ENCODE measurements at regions not wholly inside any gene's neighbourhood (a gene's known extent, or its start where the extent isn't known, plus 50 kb on each side); places are given as distances from the start of the nearest gene placed in this dataset.

DNA sequence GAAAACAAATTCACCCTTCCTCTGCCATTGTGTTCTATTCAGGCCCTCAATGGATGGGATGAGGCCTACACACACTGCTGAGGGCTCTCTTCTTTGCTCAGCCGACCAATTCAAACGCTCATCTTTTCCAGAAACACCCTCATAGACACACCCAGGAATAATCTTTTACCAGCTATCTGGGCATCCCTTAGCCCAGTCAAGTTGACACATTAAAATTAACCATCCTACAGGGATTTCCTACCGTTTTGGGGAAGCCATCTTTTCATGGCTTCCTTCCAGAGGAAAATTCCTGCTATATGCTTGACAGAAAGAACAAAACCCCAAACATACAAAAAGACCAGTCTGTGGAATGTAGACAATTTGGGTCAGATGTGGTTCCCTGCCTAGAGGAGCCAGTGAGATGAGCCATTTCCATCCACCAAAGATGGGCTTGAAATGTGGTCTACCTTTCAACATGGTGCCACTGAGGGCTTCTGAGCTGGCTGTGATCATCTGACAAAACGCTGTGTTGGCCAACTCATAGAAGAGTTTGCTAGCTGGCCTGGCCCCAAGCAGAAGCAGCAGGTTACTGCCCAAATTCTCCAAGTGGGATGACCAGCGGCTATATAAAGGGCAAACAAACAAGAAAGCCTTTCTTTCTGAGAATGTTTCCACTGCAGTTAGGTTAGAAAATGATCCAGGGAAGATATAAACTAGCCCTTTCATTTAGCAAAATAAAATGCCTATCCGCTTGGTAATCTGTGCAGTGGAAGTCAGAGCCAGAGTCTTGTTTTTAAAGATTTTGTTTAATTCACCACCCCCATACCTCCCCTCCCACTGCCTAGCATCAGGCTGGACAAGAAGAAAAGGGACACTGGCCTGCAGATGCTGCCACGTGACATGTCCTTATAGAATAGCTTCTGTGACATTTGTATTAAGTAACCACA lies 69.1 kb upstream of the MRPS6 start:
- FAIRE-seq (no peak), DNase-seq (ENCODE audit: low read depth, low spot score) (no peak)
- dilution Hi-C loops (cut with MboI; ENCODE audit: extremely low pct_ligation_motif_present, low sequenced_read_pairs) (no loop called here), intact Hi-C loops (cut with micrococcal nuclease) (no loop called here)
- Histone ChIP-seq H2AFZ (ENCODE audit: low read depth, low read length) (no peak overlapping the region), H3K27me3 (ENCODE audit: control insufficient read depth in 2 of 2, insufficient read depth in 2 of 2, low read length in 2 of 2) (peaks cover 5 to 6% of the 10 kb centered on the region in 2 experiments), H4K20me1 (replicated peaks; ENCODE audit: control insufficient read depth, extremely low read depth, insufficient read depth, low read length) (no peaks in the 10 kb centered on the region), H3K4me3 (replicated peaks in 1 of 3; ENCODE audit: insufficient read depth in 1 of 3, low read depth in 1 of 3, low read length in 3 of 3) (no peak overlapping the region), H3K9me1 (replicated peaks; ENCODE audit: control insufficient read depth, extremely low read depth, insufficient read depth, low read length) (no peaks in the 10 kb centered on the region), H3K79me2 (ENCODE audit: control insufficient read depth, insufficient read depth, low read length) (no peaks in the 10 kb centered on the region), H3K9me3 (replicated peaks; ENCODE audit: control insufficient read depth, insufficient read depth, low read length) (no peaks in the 10 kb centered on the region), H3K4me2 (ENCODE audit: insufficient read depth, low read length) (no peak overlapping the region), H3K27ac (ENCODE audit: insufficient read depth, low read depth, low read length) (no peak overlapping the region), H3K4me1 (ENCODE audit: control insufficient read depth, extremely low read depth, insufficient read depth, low read length) (no peaks in the 10 kb centered on the region), H3K36me3 (ENCODE audit: control insufficient read depth in 2 of 2, extremely low read depth in 1 of 2, insufficient read depth in 2 of 2, low read length in 2 of 2) (no peaks in the 10 kb centered on the region), H3K9ac (replicated peaks; ENCODE audit: extremely low read depth, insufficient read depth, low read length) (no peak overlapping the region)
- POLR2A ChIA-PET, result no interaction called here
- no TSS peak for BruUV-seq (replicated peaks)
- TF ChIP-seq POLR2A (IDR thresholded peaks at IDR 0.05; ENCODE audit: low read depth, low read length), result no peak
- no peak for TF ChIP-seq EZH2 (IDR thresholded peaks at IDR 0.05; ENCODE audit: borderline replicate concordance, low read depth, low read length, severe bottlenecking)
- TF ChIP-seq FOS (IDR thresholded peaks at IDR 0.05; ENCODE audit: borderline replicate concordance, insufficient read depth, low read length), result no peak
- CTCF ChIA-PET, result no interaction called here

DNA sequence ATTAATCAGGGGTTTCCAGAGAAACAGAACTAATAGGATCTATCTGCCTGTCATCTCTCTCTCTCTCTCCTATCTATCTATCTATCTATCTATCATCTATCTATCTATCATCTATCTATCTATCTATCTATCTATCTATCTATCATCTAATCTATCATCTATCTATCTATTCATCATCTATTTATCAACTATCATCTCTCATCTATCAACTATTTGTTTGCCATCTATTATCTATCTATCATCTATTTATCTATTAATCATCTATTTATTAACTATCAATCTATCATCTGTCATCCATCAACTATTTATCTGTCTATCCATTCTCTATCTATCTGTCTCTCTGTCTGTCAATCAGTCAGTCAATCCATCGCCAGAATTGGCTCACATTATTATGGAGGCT lies 70.0 kb upstream of the MRPS6 start:
- no peak overlapping the region for H2AFZ ChIP-seq (ENCODE audit: low read depth, low read length)
- no peaks in the 10 kb centered on the region for H3K4me1 ChIP-seq (ENCODE audit: control insufficient read depth, extremely low read depth, insufficient read depth, low read length)
- intact Hi-C loops (cut with micrococcal nuclease), result no loop called here
- H3K9me1 ChIP-seq (replicated peaks; ENCODE audit: control insufficient read depth, extremely low read depth, insufficient read depth, low read length), result no peaks in the 10 kb centered on the region
- FAIRE-seq (no peak), DNase-seq (ENCODE audit: low read depth, low spot score) (no peak)
- H4K20me1 ChIP-seq (replicated peaks; ENCODE audit: control insufficient read depth, extremely low read depth, insufficient read depth, low read length), result no peaks in the 10 kb centered on the region
- no peak overlapping the region for H3K4me2 ChIP-seq (ENCODE audit: insufficient read depth, low read length)
- no peaks in the 10 kb centered on the region for H3K9me3 ChIP-seq (replicated peaks; ENCODE audit: control insufficient read depth, insufficient read depth, low read length)
- H3K27me3 ChIP-seq (ENCODE audit: control insufficient read depth in 2 of 2, insufficient read depth in 2 of 2, low read length in 2 of 2), result peaks cover 5 to 6% of the 10 kb centered on the region in 2 experiments
- BruUV-seq (replicated peaks), result no TSS peak
- TF ChIP-seq JUN (IDR thresholded peaks at IDR 0.05; ENCODE audit: borderline replicate concordance, insufficient read depth, insufficient read length, low read depth), result no peak
- TF ChIP-seq FOS (IDR thresholded peaks at IDR 0.05; ENCODE audit: borderline replicate concordance, insufficient read depth, low read length), result no peak
- TF ChIP-seq, protein P1, sequence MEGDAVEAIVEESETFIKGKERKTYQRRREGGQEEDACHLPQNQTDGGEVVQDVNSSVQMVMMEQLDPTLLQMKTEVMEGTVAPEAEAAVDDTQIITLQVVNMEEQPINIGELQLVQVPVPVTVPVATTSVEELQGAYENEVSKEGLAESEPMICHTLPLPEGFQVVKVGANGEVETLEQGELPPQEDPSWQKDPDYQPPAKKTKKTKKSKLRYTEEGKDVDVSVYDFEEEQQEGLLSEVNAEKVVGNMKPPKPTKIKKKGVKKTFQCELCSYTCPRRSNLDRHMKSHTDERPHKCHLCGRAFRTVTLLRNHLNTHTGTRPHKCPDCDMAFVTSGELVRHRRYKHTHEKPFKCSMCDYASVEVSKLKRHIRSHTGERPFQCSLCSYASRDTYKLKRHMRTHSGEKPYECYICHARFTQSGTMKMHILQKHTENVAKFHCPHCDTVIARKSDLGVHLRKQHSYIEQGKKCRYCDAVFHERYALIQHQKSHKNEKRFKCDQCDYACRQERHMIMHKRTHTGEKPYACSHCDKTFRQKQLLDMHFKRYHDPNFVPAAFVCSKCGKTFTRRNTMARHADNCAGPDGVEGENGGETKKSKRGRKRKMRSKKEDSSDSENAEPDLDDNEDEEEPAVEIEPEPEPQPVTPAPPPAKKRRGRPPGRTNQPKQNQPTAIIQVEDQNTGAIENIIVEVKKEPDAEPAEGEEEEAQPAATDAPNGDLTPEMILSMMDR (IDR thresholded peaks at IDR 0.05; ENCODE audit: extremely low read depth in 1 of 2, insufficient read depth in 1 of 2, low read depth in 1 of 2, low read length in 2 of 2), result no peak
- TF ChIP-seq GATA2 (IDR thresholded peaks at IDR 0.05; ENCODE audit: insufficient read depth, insufficient read length, low read depth, low read length), result no peak
- TF ChIP-seq POLR2AphosphoS5 (IDR thresholded peaks at IDR 0.05; ENCODE audit: insufficient read depth, low read depth, low read length), result no peak
- TF ChIP-seq, protein P2, sequence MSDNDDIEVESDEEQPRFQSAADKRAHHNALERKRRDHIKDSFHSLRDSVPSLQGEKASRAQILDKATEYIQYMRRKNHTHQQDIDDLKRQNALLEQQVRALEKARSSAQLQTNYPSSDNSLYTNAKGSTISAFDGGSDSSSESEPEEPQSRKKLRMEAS (IDR thresholded peaks at IDR 0.05; ENCODE audit: insufficient read depth, insufficient read length), result no peak
- TF ChIP-seq EZH2 (IDR thresholded peaks at IDR 0.05; ENCODE audit: borderline replicate concordance, low read depth, low read length, severe bottlenecking), result no peak
- no peak for TF ChIP-seq MYC (IDR thresholded peaks at IDR 0.05; ENCODE audit: low read depth, low read length)
- TF ChIP-seq POLR2A (IDR thresholded peaks at IDR 0.05; ENCODE audit: low read depth, low read length), result no peak
- POLR2A ChIA-PET, result no interaction called here
- CTCF ChIA-PET, result no interaction called here
- no peak overlapping the region for H3K9ac ChIP-seq (replicated peaks; ENCODE audit: extremely low read depth, insufficient read depth, low read length)
- H3K27ac ChIP-seq (ENCODE audit: insufficient read depth, low read depth, low read length), result no peak overlapping the region
- no peaks in the 10 kb centered on the region for H3K79me2 ChIP-seq (ENCODE audit: control insufficient read depth, insufficient read depth, low read length)
- H3K36me3 ChIP-seq (ENCODE audit: control insufficient read depth in 2 of 2, extremely low read depth in 1 of 2, insufficient read depth in 2 of 2, low read length in 2 of 2), result no peaks in the 10 kb centered on the region
- dilution Hi-C loops (cut with MboI; ENCODE audit: extremely low pct_ligation_motif_present, low sequenced_read_pairs), result no loop called here
- no peak overlapping the region for H3K4me3 ChIP-seq (replicated peaks in 1 of 3; ENCODE audit: insufficient read depth in 1 of 3, low read depth in 1 of 3, low read length in 3 of 3)
